ENCODE measurements at regions not wholly inside any gene's neighbourhood (a gene's known extent, or its start where the extent isn't known, plus 50 kb on each side); places are given as distances from the start of the nearest gene placed in this dataset.

- H3K4me3 ChIP-seq (ENCODE audit: low read depth in 1 of 5, low read length in 5 of 5): no peak overlapping the region
- H3K36me3 ChIP-seq (ENCODE audit: control insufficient read depth in 5 of 5, insufficient read depth in 5 of 5, low read length in 5 of 5): no peaks in the 10 kb centered on the region
- H3K27ac ChIP-seq (ENCODE audit: low read depth, low read length): no peak overlapping the region
- no peak overlapping the region for H3K9ac ChIP-seq (ENCODE audit: low read length in 5 of 5)
- peaks cover 0 to 2% (median 0%) of the 10 kb centered on the region in 5 donors for H3K9me3 ChIP-seq (ENCODE audit: control insufficient read depth in 5 of 5, low read length in 5 of 5)
- no peaks in the 10 kb centered on the region for H3K4me1 ChIP-seq (ENCODE audit: control insufficient read depth in 5 of 5, insufficient read depth in 5 of 5, low read length in 5 of 5)
- no peaks in the 10 kb centered on the region for H3K27me3 ChIP-seq (ENCODE audit: control insufficient read depth in 5 of 5, insufficient read depth in 4 of 5, low read length in 5 of 5)
Observed at GRCh38 chr15:47639042-47639441, 78.3 kb upstream of the SEMA6D start.

DNA sequence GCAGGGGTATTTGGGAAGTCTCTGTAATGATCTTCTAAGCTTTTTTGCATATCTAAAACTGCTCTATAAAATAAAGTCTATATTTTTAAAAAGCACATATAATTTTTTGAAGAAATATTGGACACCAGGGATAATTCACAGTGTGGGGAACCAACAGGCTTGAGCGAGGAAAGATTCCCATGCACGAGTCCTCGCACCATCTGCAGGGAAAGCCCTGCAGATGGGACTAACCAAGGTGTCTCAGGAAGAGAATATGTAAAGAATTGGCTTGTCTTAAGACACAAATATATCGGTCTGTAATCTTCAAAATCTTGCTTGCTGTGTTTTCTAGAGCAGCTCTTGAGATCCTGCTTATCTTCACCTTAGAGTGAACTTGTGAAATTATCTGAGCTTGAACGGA lies 77.2 kb upstream of the SEMA6D start:
- H3K9ac ChIP-seq (ENCODE audit: low read length in 5 of 5): no peak overlapping the region
- H3K27me3 ChIP-seq (ENCODE audit: control insufficient read depth in 5 of 5, insufficient read depth in 4 of 5, low read length in 5 of 5): no peaks in the 10 kb centered on the region
- H3K27ac ChIP-seq (ENCODE audit: low read depth, low read length): no peak overlapping the region
- no peaks in the 10 kb centered on the region for H3K4me1 ChIP-seq (ENCODE audit: control insufficient read depth in 5 of 5, insufficient read depth in 5 of 5, low read length in 5 of 5)
- H3K36me3 ChIP-seq (ENCODE audit: control insufficient read depth in 5 of 5, insufficient read depth in 5 of 5, low read length in 5 of 5): no peaks in the 10 kb centered on the region
- no peak overlapping the region for H3K4me3 ChIP-seq (ENCODE audit: low read depth in 1 of 5, low read length in 5 of 5)
- H3K9me3 ChIP-seq (ENCODE audit: control insufficient read depth in 5 of 5, low read length in 5 of 5): no peaks in the 10 kb centered on the region

DNA sequence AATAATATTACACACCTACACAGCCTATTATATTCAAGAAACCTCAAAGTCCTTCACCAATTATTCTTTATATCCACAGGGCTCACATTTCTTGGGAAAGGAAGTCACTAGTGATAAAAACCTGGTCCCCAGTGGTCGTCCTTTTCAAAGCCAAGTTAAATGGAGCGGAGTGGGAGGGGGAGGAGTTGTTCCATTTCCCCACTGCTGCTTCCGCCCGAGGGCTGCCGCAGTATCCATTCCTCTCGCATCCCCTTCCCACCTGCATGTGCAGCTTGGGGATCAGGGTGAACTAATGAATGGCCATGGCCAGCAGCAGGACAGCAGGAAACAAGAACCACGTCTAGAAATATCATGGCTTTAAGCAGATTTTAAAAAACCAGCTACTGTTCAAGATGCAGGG lies 76.4 kb upstream of the SEMA6D start:
- Histone ChIP-seq H3K4me1 (ENCODE audit: control insufficient read depth in 5 of 5, insufficient read depth in 5 of 5, low read length in 5 of 5) (no peaks in the 10 kb centered on the region), H3K4me3 (ENCODE audit: low read depth in 1 of 5, low read length in 5 of 5) (no peak overlapping the region), H3K9ac (ENCODE audit: low read length in 5 of 5) (no peak overlapping the region), H3K9me3 (ENCODE audit: control insufficient read depth in 5 of 5, low read length in 5 of 5) (no peaks in the 10 kb centered on the region), H3K27me3 (ENCODE audit: control insufficient read depth in 5 of 5, insufficient read depth in 4 of 5, low read length in 5 of 5) (no peaks in the 10 kb centered on the region), H3K36me3 (ENCODE audit: control insufficient read depth in 5 of 5, insufficient read depth in 5 of 5, low read length in 5 of 5) (no peaks in the 10 kb centered on the region), H3K27ac (ENCODE audit: low read depth, low read length) (no peak overlapping the region)

- Histone ChIP-seq H3K4me3 (ENCODE audit: low read depth in 1 of 5, low read length in 5 of 5) (no peak overlapping the region), H3K27me3 (ENCODE audit: control insufficient read depth in 5 of 5, insufficient read depth in 4 of 5, low read length in 5 of 5) (no peaks in the 10 kb centered on the region), H3K27ac (ENCODE audit: low read depth, low read length) (no peak overlapping the region), H3K36me3 (ENCODE audit: control insufficient read depth in 5 of 5, insufficient read depth in 5 of 5, low read length in 5 of 5) (no peaks in the 10 kb centered on the region), H3K4me1 (ENCODE audit: control insufficient read depth in 5 of 5, insufficient read depth in 5 of 5, low read length in 5 of 5) (no peaks in the 10 kb centered on the region), H3K9ac (ENCODE audit: low read length in 5 of 5) (no peak overlapping the region), H3K9me3 (ENCODE audit: control insufficient read depth in 5 of 5, low read length in 5 of 5) (no peaks in the 10 kb centered on the region)
Observed at GRCh38 chr15:47644722-47645121, 72.6 kb upstream of the SEMA6D start.

DNA sequence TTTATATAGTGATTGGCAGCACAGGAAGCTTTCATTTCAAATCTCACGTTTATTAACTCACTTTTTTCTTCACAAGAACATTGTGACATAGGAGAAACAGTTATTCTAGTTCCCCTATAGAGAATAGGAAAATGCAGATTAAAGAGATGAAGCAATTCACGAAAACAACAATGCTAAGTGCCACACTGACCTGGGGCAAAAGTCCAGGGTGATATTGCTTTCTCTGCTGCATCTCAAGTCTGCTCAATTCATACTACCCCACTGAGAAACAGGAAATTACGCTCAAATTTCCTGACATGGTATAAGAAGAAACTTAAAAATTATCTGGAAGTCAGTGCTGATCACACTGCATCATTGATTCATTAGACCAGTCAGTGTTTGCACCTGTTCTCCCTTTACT lies 66.7 kb upstream of the SEMA6D start:
- H3K4me3 ChIP-seq (ENCODE audit: low read depth in 1 of 5, low read length in 5 of 5): no peak overlapping the region
- H3K4me1 ChIP-seq (ENCODE audit: control insufficient read depth in 5 of 5, insufficient read depth in 5 of 5, low read length in 5 of 5): no peaks in the 10 kb centered on the region
- no peaks in the 10 kb centered on the region for H3K36me3 ChIP-seq (ENCODE audit: control insufficient read depth in 5 of 5, insufficient read depth in 5 of 5, low read length in 5 of 5)
- H3K9me3 ChIP-seq (ENCODE audit: control insufficient read depth in 5 of 5, low read length in 5 of 5): no peaks in the 10 kb centered on the region
- no peaks in the 10 kb centered on the region for H3K27me3 ChIP-seq (ENCODE audit: control insufficient read depth in 5 of 5, insufficient read depth in 4 of 5, low read length in 5 of 5)
- no peak overlapping the region for H3K9ac ChIP-seq (ENCODE audit: low read length in 5 of 5)
- no peak overlapping the region for H3K27ac ChIP-seq (ENCODE audit: low read depth, low read length)

DNA sequence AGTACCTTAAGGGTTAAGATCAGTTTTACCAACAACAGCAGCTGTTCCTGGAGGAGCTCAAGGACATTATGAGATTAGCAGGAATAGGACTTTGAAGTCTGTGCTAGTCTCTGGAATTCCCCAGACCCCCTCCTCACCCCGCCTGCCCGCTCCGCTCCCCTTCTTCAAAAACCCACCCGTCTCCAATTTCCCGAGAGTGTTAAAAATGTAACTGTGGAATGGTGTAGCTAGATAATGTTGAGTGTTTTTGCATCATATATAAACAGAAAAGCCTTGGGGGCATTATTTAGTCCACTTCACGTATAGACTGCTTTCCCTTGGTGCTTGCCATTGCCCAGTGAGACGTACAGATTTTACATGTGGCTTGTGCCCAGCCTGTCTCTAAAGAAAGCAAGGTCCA lies 65.0 kb upstream of the SEMA6D start:
- no peak overlapping the region for H3K27ac ChIP-seq (ENCODE audit: low read depth, low read length)
- no peaks in the 10 kb centered on the region for H3K36me3 ChIP-seq (ENCODE audit: control insufficient read depth in 5 of 5, insufficient read depth in 5 of 5, low read length in 5 of 5)
- no peak overlapping the region for H3K4me3 ChIP-seq (ENCODE audit: low read depth in 1 of 5, low read length in 5 of 5)
- H3K9me3 ChIP-seq (ENCODE audit: control insufficient read depth in 5 of 5, low read length in 5 of 5): no peaks in the 10 kb centered on the region
- H3K27me3 ChIP-seq (ENCODE audit: control insufficient read depth in 5 of 5, insufficient read depth in 4 of 5, low read length in 5 of 5): no peaks in the 10 kb centered on the region
- no peak overlapping the region for H3K9ac ChIP-seq (ENCODE audit: low read length in 5 of 5)
- H3K4me1 ChIP-seq (ENCODE audit: control insufficient read depth in 5 of 5, insufficient read depth in 5 of 5, low read length in 5 of 5): no peaks in the 10 kb centered on the region

- no peaks in the 10 kb centered on the region for H3K9me3 ChIP-seq (ENCODE audit: control insufficient read depth in 5 of 5, low read length in 5 of 5)
- no peaks in the 10 kb centered on the region for H3K4me1 ChIP-seq (ENCODE audit: control insufficient read depth in 5 of 5, insufficient read depth in 5 of 5, low read length in 5 of 5)
- H3K4me3 ChIP-seq (ENCODE audit: low read depth in 1 of 5, low read length in 5 of 5): no peak overlapping the region
- H3K27me3 ChIP-seq (ENCODE audit: control insufficient read depth in 5 of 5, insufficient read depth in 4 of 5, low read length in 5 of 5): no peaks in the 10 kb centered on the region
- H3K36me3 ChIP-seq (ENCODE audit: control insufficient read depth in 5 of 5, insufficient read depth in 5 of 5, low read length in 5 of 5): no peaks in the 10 kb centered on the region
- H3K9ac ChIP-seq (ENCODE audit: low read length in 5 of 5): no peak overlapping the region
- H3K27ac ChIP-seq (ENCODE audit: low read depth, low read length): no peak overlapping the region
Observed at GRCh38 chr15:47652844-47653243, 64.5 kb upstream of the SEMA6D start.

- Histone ChIP-seq H3K4me1 (ENCODE audit: control insufficient read depth in 5 of 5, insufficient read depth in 5 of 5, low read length in 5 of 5) (peaks cover 0 to 7% (median 0%) of the 10 kb centered on the region in 5 donors), H3K9me3 (ENCODE audit: control insufficient read depth in 5 of 5, low read length in 5 of 5) (no peaks in the 10 kb centered on the region), H3K27ac (ENCODE audit: low read depth, low read length) (no peak overlapping the region), H3K27me3 (ENCODE audit: control insufficient read depth in 5 of 5, insufficient read depth in 4 of 5, low read length in 5 of 5) (no peaks in the 10 kb centered on the region), H3K9ac (ENCODE audit: low read length in 5 of 5) (no peak overlapping the region), H3K36me3 (ENCODE audit: control insufficient read depth in 5 of 5, insufficient read depth in 5 of 5, low read length in 5 of 5) (no peaks in the 10 kb centered on the region), H3K4me3 (ENCODE audit: low read depth in 1 of 5, low read length in 5 of 5) (no peak overlapping the region)
Observed at GRCh38 chr15:47661661-47662180, 55.6 kb upstream of the SEMA6D start.

- H3K27me3 ChIP-seq (ENCODE audit: control insufficient read depth in 5 of 5, insufficient read depth in 4 of 5, low read length in 5 of 5): no peaks in the 10 kb centered on the region
- no peak overlapping the region for H3K27ac ChIP-seq (ENCODE audit: low read depth, low read length)
- peaks cover 0 to 7% (median 0%) of the 10 kb centered on the region in 5 donors for H3K4me1 ChIP-seq (ENCODE audit: control insufficient read depth in 5 of 5, insufficient read depth in 5 of 5, low read length in 5 of 5)
- no peaks in the 10 kb centered on the region for H3K36me3 ChIP-seq (ENCODE audit: control insufficient read depth in 5 of 5, insufficient read depth in 5 of 5, low read length in 5 of 5)
- H3K9me3 ChIP-seq (ENCODE audit: control insufficient read depth in 5 of 5, low read length in 5 of 5): no peaks in the 10 kb centered on the region
- no peak overlapping the region for H3K4me3 ChIP-seq (ENCODE audit: low read depth in 1 of 5, low read length in 5 of 5)
- no peak overlapping the region for H3K9ac ChIP-seq (ENCODE audit: low read length in 5 of 5)
Observed at GRCh38 chr15:47663101-47663500, 54.2 kb upstream of the SEMA6D start.

Data from subcutaneous abdominal adipose tissue (tissue), 5 donors.